ENCODE measurements at regions not wholly inside any gene's neighbourhood (a gene's known extent, or its start where the extent isn't known, plus 50 kb on each side); places are given as distances from the start of the nearest gene placed in this dataset.

- no peak for TF ChIP-seq CTCF (conservative IDR thresholded peaks at IDR 0.05 in 1 of 2, IDR thresholded peaks at IDR 0.05 in 1 of 2; ENCODE audit: extremely low read depth in 1 of 2, insufficient read depth in 1 of 2, low read depth in 1 of 2, low read length in 2 of 2)
- TF ChIP-seq EZH2 (IDR thresholded peaks at IDR 0.05; ENCODE audit: borderline replicate concordance, low read length): no peak
These were observed 73.8 kb upstream of the FZD10 start for GRCh38 chr12:130088504-130088903.
